ENCODE measurements at regions not wholly inside any gene's neighbourhood (a gene's known extent, or its start where the extent isn't known, plus 50 kb on each side); places are given as distances from the start of the nearest gene placed in this dataset.

- TF ChIP-seq CTCF (IDR thresholded peaks at IDR 0.05; ENCODE audit: low read length) (no peak), EZH2phosphoT487 (IDR thresholded peaks at IDR 0.05; ENCODE audit: low read length) (no peak), EZH2 (optimal IDR thresholded peaks at IDR 0.05; ENCODE audit: low read depth, low read length) (no peak)
These were observed 829.7 kb upstream of the FAT3 start for GRCh38 chr11:91394727-91395414.
